SK-N-DZ (cell line): ENCODE measurements at regions not wholly inside any gene's neighbourhood (a gene's known extent, or its start where the extent isn't known, plus 50 kb on each side); places are given as distances from the start of the nearest gene placed in this dataset.
"Not testable (repeated sequence)": the region's sequence is repeated elsewhere in the genome, so short reads cannot be mapped to it uniquely, and the experiment has no call there.

ENCODE experiments used
- DNase-seq: peaks from one replicate; pipeline ENCODE4 v3.0.0-alpha.2; 2015; ENCODE audit warnings: low spot score
- small RNA-seq, 2 experiments: library from RNA; depleted of rRNA; stranded (forward); fragments of <200 nt; gene quantifications; one replicate each; pipeline ENCODE3, GENCODE V24; 2014

- no peak for DNase-seq
These were observed 87.1 kb upstream of the STEAP1 start for GRCh38 chr7:90067171-90067570.

- not testable (repeated sequence) for DNase-seq
These were observed 84.0 kb upstream of the STEAP1 start for GRCh38 chr7:90070238-90070637.

GRCh38 chr7:90078921-90079320 lies 75.3 kb upstream of the STEAP1 start:
- DNase-seq, result no peak

- DNase-seq, result no peak
These were observed 72.6 kb upstream of the STEAP1 start for GRCh38 chr7:90081621-90082020.

- no peak for DNase-seq
These were observed 61.8 kb upstream of the STEAP1 start for GRCh38 chr7:90092506-90092905.

GRCh38 chr7:90094030-90094429 lies 60.2 kb upstream of the STEAP1 start:
- DNase-seq, result no peak

Small RNA genes in the stretch of these regions (small RNA-seq; reads per million reads assigned to genes)
- 0 to 0.04 reads per million in 2 experiments for gene RNU6-274P
